ENCODE measurements at regions not wholly inside any gene's neighbourhood (a gene's known extent, or its start where the extent isn't known, plus 50 kb on each side); places are given as distances from the start of the nearest gene placed in this dataset.

DNA sequence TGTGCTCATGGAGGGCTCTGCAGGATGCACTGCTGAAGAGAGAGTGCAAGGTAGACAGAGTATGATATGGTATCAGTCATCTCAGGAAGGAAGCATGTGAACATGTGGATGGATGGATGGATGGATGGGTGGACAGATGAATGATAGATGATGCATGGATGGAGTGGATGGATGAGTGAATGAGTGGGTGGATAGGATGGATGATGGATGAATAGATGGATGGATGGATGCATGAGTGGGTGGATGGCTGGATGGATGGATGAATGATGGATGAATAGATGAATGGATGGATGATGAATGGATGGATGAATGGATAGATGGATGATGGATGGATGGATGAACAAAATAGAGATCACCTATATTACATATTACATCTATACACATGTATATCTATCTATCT lies 341.3 kb downstream of the DRD1 start:
- H2BK15ac ChIP-seq (ENCODE audit: low read depth, low read length), result no peak overlapping the region
- H3K4ac ChIP-seq (ENCODE audit: low read depth, low read length), result no peak overlapping the region
- H3K79me1 ChIP-seq (ENCODE audit: low read depth in 1 of 2, low read length in 2 of 2), result no peaks in the 10 kb centered on the region
- dilution Hi-C loops (cut with HindIII; ENCODE audit: low sequenced_read_pairs, unreplicated experiment) (no loop called here), intact Hi-C loops (cut with micrococcal nuclease) (no loop called here), in situ Hi-C loops (cut with MboI; ENCODE audit: low sequenced_read_pairs) (no loop called here)
- no peak overlapping the region for H2BK120ac ChIP-seq (ENCODE audit: low read depth, low read length)
- H3K9me1 ChIP-seq (ENCODE audit: insufficient read depth, low read length), result no peaks in the 10 kb centered on the region
- no peaks in the 10 kb centered on the region for H4K20me1 ChIP-seq (ENCODE audit: insufficient read depth, low read length)
- no peak overlapping the region for H4K8ac ChIP-seq (ENCODE audit: low read depth in 2 of 2, low read length in 2 of 2)
- no TSS peak for BruUV-seq (replicated peaks)
- no peak overlapping the region for H2AK5ac ChIP-seq (ENCODE audit: low read depth, low read length)
- H2AK9ac ChIP-seq (replicated peaks; ENCODE audit: low read depth, low read length, poor library complexity), result no peak overlapping the region
- ChIA-PET CTCF (no interaction called here), POLR2A (ENCODE audit: unreplicated experiment) (no interaction called here)
- H2BK5ac ChIP-seq (ENCODE audit: low read depth, low read length, poor library complexity, severe bottlenecking), result no peak overlapping the region
- no peak overlapping the region for H2AFZ ChIP-seq (replicated peaks; ENCODE audit: low read length, poor library complexity)
- TF ChIP-seq BHLHE40 (IDR thresholded peaks at IDR 0.05; ENCODE audit: low read depth, low read length) (no peak), CEBPB (IDR thresholded peaks at IDR 0.05; ENCODE audit: low read depth, low read length) (no peak), POLR2A (IDR thresholded peaks at IDR 0.05; ENCODE audit: low read depth, low read length) (no peak)
- TF ChIP-seq, protein P1, sequence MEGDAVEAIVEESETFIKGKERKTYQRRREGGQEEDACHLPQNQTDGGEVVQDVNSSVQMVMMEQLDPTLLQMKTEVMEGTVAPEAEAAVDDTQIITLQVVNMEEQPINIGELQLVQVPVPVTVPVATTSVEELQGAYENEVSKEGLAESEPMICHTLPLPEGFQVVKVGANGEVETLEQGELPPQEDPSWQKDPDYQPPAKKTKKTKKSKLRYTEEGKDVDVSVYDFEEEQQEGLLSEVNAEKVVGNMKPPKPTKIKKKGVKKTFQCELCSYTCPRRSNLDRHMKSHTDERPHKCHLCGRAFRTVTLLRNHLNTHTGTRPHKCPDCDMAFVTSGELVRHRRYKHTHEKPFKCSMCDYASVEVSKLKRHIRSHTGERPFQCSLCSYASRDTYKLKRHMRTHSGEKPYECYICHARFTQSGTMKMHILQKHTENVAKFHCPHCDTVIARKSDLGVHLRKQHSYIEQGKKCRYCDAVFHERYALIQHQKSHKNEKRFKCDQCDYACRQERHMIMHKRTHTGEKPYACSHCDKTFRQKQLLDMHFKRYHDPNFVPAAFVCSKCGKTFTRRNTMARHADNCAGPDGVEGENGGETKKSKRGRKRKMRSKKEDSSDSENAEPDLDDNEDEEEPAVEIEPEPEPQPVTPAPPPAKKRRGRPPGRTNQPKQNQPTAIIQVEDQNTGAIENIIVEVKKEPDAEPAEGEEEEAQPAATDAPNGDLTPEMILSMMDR (conservative IDR thresholded peaks at IDR 0.05; ENCODE audit: low read depth, low read length), result no peak
- H3K9me3 ChIP-seq (ENCODE audit: control insufficient read depth, insufficient read depth, low read length), result no peaks in the 10 kb centered on the region
- H3K4me1 ChIP-seq (ENCODE audit: control insufficient read depth, insufficient read depth, low read length), result no peaks in the 10 kb centered on the region
- H4K5ac ChIP-seq (ENCODE audit: low read depth, low read length), result no peak overlapping the region
- H3K36me3 ChIP-seq (ENCODE audit: control insufficient read depth, insufficient read depth, low read length), result no peaks in the 10 kb centered on the region
- H3K27ac ChIP-seq (ENCODE audit: insufficient read depth, low read length), result no peak overlapping the region
- no peak overlapping the region for H4K91ac ChIP-seq (ENCODE audit: insufficient read depth, low read depth, low read length)
- H3K4me2 ChIP-seq (ENCODE audit: low read depth, low read length), result no peak overlapping the region
- no peak overlapping the region for H3K18ac ChIP-seq (ENCODE audit: low read depth, low read length)
- H3K23ac ChIP-seq (ENCODE audit: low read depth, low read length), result no peak overlapping the region
- ATAC-seq (ENCODE audit: low read depth) (no peak), DNase-seq (no peak)
- H3K4me3 ChIP-seq (ENCODE audit: insufficient read depth, low read depth, low read length), result no peak overlapping the region
- no peak overlapping the region for H3K56ac ChIP-seq (ENCODE audit: extremely low read depth, insufficient read depth, low read length)
- no peak overlapping the region for H2BK20ac ChIP-seq (ENCODE audit: low read depth, low read length)
- no peak overlapping the region for H3K9ac ChIP-seq (ENCODE audit: low read depth, low read length)
- no peaks in the 10 kb centered on the region; the same call in 1 of the 2 replicates for H3K27me3 ChIP-seq (ENCODE audit: control insufficient read depth, insufficient read depth, low read length)
- H3K14ac ChIP-seq (replicated peaks; ENCODE audit: low read depth, low read length), result no peak overlapping the region
